ENCODE measurements at regions not wholly inside any gene's neighbourhood (a gene's known extent, or its start where the extent isn't known, plus 50 kb on each side); places are given as distances from the start of the nearest gene placed in this dataset.
"Not testable (repeated sequence)": the region's sequence is repeated elsewhere in the genome, so short reads cannot be mapped to it uniquely, and the experiment has no call there.

DNA sequence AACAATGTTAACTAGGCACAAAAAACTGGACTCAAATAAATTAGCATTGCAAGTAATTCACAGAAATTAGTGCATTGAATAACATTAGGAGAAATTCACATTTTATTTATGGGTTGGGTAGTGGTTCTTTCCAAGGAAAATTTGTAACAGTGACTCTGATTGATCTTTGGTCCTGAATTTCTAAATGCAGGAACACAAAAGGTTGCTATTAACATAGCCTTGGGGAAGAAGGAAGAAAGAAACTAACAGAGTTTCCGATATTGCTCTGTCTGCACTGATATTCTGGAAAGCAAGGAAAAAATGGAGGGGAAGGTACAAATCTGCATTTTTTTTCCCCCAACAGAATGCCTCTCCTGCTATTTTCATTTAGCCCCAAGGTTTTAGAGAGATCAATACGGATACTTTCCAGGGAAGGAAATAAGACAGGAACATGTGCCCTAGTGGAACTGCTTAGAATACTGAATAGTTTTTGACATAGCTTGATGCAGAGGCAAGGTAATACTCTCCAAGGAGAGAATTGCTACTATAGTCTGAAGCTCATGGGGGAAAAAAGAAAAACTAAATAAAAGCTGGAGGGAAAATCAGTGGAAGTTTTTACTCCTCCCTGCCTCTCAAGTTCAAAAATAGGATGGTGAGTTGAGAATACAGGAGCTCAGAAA lies 490.1 kb downstream of the RAPGEF2 start:
- no peak overlapping the region for H3K4me3 Mint-ChIP-seq (ENCODE audit: unreplicated experiment)
- Histone ChIP-seq H3K36me3 (ENCODE audit: control insufficient read depth, insufficient read depth, low read length) (no peaks in the 10 kb centered on the region), H3K27me3 (replicated peaks; ENCODE audit: control insufficient read depth, insufficient read depth, low read length) (no peaks in the 10 kb centered on the region), H3K4me3 (ENCODE audit: low read depth, low read length) (no peak overlapping the region), H3K4me1 (no peaks in the 10 kb centered on the region), H3K9me3 (no peaks in the 10 kb centered on the region)
- H3K36me3 Mint-ChIP-seq (ENCODE audit: insufficient read depth, unreplicated experiment): no peaks in the 10 kb centered on the region
- POLR2A ChIA-PET: no interaction called here
- TF ChIP-seq, protein P1, sequence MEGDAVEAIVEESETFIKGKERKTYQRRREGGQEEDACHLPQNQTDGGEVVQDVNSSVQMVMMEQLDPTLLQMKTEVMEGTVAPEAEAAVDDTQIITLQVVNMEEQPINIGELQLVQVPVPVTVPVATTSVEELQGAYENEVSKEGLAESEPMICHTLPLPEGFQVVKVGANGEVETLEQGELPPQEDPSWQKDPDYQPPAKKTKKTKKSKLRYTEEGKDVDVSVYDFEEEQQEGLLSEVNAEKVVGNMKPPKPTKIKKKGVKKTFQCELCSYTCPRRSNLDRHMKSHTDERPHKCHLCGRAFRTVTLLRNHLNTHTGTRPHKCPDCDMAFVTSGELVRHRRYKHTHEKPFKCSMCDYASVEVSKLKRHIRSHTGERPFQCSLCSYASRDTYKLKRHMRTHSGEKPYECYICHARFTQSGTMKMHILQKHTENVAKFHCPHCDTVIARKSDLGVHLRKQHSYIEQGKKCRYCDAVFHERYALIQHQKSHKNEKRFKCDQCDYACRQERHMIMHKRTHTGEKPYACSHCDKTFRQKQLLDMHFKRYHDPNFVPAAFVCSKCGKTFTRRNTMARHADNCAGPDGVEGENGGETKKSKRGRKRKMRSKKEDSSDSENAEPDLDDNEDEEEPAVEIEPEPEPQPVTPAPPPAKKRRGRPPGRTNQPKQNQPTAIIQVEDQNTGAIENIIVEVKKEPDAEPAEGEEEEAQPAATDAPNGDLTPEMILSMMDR (IDR thresholded peaks at IDR 0.05; ENCODE audit: insufficient read depth in 1 of 2, low read depth in 1 of 2, low read length in 1 of 2, severe bottlenecking in 1 of 2, unreplicated experiment in 1 of 2): no peak
- intact Hi-C loops (cut with micrococcal nuclease; ENCODE audit: unreplicated experiment): loop anchor here (5.0 kb wide), 1 partner anchor 106 kb away; no protein-coding TSS in a partner anchor
- no peaks in the 10 kb centered on the region for H3K27me3 Mint-ChIP-seq (ENCODE audit: insufficient read depth, unreplicated experiment)
- no TSS peak for BruUV-seq (replicated peaks)
- CTCF ChIA-PET: no interaction called here
- H3K27ac Mint-ChIP-seq (ENCODE audit: unreplicated experiment): no peak overlapping the region
- no peaks in the 10 kb centered on the region for H3K4me1 Mint-ChIP-seq (ENCODE audit: low read depth, unreplicated experiment)
- DNase-seq: no peak
- H3K9me3 Mint-ChIP-seq (ENCODE audit: unreplicated experiment): peaks cover under 1% of the 10 kb centered on the region

DNA sequence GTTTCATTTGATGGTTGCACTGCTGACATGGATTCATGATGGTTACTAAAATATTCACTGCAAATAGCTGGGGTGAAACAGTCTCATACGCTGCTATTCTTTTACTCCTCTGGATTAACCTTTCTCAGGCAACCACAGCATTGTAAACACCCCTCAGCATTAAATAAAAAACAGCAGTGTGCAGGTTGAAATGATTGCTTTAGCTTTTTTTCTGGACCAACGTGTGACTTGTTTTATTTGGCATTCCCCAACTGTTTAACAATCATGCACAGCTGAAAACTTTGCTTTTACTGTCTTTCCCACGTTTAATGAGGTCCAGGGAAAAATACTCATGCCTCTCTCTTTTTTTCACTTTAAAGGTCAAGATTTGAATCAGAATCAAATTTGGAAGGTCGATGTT lies 490.8 kb downstream of the RAPGEF2 start:
- Mint-ChIP-seq H3K4me1 (ENCODE audit: low read depth, unreplicated experiment) (no peaks in the 10 kb centered on the region), H3K27ac (ENCODE audit: unreplicated experiment) (no peak overlapping the region), H3K27me3 (ENCODE audit: insufficient read depth, unreplicated experiment) (no peaks in the 10 kb centered on the region), H3K9me3 (ENCODE audit: unreplicated experiment) (no peaks in the 10 kb centered on the region), H3K36me3 (ENCODE audit: insufficient read depth, unreplicated experiment) (no peaks in the 10 kb centered on the region), H3K4me3 (ENCODE audit: unreplicated experiment) (no peak overlapping the region)
- ChIA-PET POLR2A (no interaction called here), CTCF (no interaction called here)
- H3K4me1 ChIP-seq: no peaks in the 10 kb centered on the region
- intact Hi-C loops (cut with micrococcal nuclease; ENCODE audit: unreplicated experiment): loop anchor here (5.0 kb wide), 1 partner anchor 106 kb away; no protein-coding TSS in a partner anchor
- H3K36me3 ChIP-seq (ENCODE audit: control insufficient read depth, insufficient read depth, low read length): no peaks in the 10 kb centered on the region
- H3K4me3 ChIP-seq (ENCODE audit: low read depth, low read length): no peak overlapping the region
- TF ChIP-seq, protein P1 (IDR thresholded peaks at IDR 0.05; ENCODE audit: insufficient read depth in 1 of 2, low read depth in 1 of 2, low read length in 1 of 2, severe bottlenecking in 1 of 2, unreplicated experiment in 1 of 2): no peak
- no TSS peak for BruUV-seq (replicated peaks)
- H3K9me3 ChIP-seq: no peaks in the 10 kb centered on the region
- DNase-seq: no peak
- H3K27me3 ChIP-seq (replicated peaks; ENCODE audit: control insufficient read depth, insufficient read depth, low read length): no peaks in the 10 kb centered on the region

DNA sequence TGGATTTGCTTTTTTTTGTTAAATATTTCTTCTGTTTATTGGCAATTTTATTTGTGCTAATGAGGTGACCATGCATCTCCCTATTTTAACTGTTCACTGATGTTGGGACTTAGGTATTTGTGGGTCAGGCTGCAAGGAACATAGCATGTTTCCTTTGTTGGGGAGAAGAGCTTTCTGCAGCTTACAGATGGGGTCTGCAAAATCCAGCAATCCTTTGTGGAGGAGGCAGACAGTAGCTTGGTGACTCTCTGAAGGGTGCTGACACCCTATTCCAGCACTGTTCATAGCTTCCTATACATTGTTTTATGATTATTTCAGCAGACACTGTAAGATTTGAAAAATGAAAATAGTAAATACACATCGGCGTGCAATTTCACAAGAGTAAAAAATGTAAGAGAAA lies 491.7 kb downstream of the RAPGEF2 start:
- H3K36me3 ChIP-seq (ENCODE audit: control insufficient read depth, insufficient read depth, low read length): no peaks in the 10 kb centered on the region
- Mint-ChIP-seq H3K4me3 (ENCODE audit: unreplicated experiment) (no peak overlapping the region), H3K9me3 (ENCODE audit: unreplicated experiment) (no peaks in the 10 kb centered on the region), H3K27me3 (ENCODE audit: insufficient read depth, unreplicated experiment) (no peaks in the 10 kb centered on the region), H3K36me3 (ENCODE audit: insufficient read depth, unreplicated experiment) (no peaks in the 10 kb centered on the region), H3K27ac (ENCODE audit: unreplicated experiment) (no peak overlapping the region), H3K4me1 (ENCODE audit: low read depth, unreplicated experiment) (no peaks in the 10 kb centered on the region)
- no peaks in the 10 kb centered on the region for H3K9me3 ChIP-seq
- intact Hi-C loops (cut with micrococcal nuclease; ENCODE audit: unreplicated experiment): loop anchor here (5.0 kb wide), 1 partner anchor 107 kb away; no protein-coding TSS in a partner anchor
- H3K27me3 ChIP-seq (replicated peaks; ENCODE audit: control insufficient read depth, insufficient read depth, low read length): no peaks in the 10 kb centered on the region
- BruUV-seq (replicated peaks): no TSS peak
- H3K4me1 ChIP-seq: no peaks in the 10 kb centered on the region
- DNase-seq: no peak
- H3K4me3 ChIP-seq (ENCODE audit: low read depth, low read length): no peak overlapping the region
- ChIA-PET POLR2A (no interaction called here), CTCF (no interaction called here)
- TF ChIP-seq, protein P1 (IDR thresholded peaks at IDR 0.05; ENCODE audit: insufficient read depth in 1 of 2, low read depth in 1 of 2, low read length in 1 of 2, severe bottlenecking in 1 of 2, unreplicated experiment in 1 of 2): no peak

DNA sequence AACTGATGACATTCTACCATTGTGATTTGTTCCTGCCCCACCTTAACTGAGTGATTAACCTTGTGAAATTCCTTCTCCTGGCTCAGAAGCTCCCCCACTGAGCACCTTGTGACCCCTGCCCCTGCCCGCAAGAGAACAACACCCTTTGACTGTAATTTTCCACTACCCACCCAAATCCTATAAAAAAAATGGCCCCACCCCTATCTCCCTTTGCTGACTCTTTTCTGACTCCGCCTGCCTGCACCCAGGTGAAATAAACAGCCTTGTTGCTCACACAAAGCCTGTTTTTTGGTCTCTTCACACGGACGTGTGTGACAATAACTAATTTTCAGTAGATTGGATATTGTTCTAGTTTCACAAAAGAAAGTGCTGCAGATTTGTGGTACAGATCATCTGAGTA lies 492.2 kb downstream of the RAPGEF2 start:
- H3K27me3 ChIP-seq (replicated peaks; ENCODE audit: control insufficient read depth, insufficient read depth, low read length); H3K36me3 Mint-ChIP-seq (ENCODE audit: insufficient read depth, unreplicated experiment); intact Hi-C loops (cut with micrococcal nuclease; ENCODE audit: unreplicated experiment); H3K27me3 Mint-ChIP-seq (ENCODE audit: insufficient read depth, unreplicated experiment); DNase-seq; CTCF ChIA-PET; BruUV-seq (replicated peaks); H3K27ac Mint-ChIP-seq (ENCODE audit: unreplicated experiment); H3K4me3 ChIP-seq (ENCODE audit: low read depth, low read length); H3K9me3 Mint-ChIP-seq (ENCODE audit: unreplicated experiment); POLR2A ChIA-PET; H3K9me3 ChIP-seq; H3K4me1 ChIP-seq; H3K36me3 ChIP-seq (ENCODE audit: control insufficient read depth, insufficient read depth, low read length); H3K4me1 Mint-ChIP-seq (ENCODE audit: low read depth, unreplicated experiment); H3K4me3 Mint-ChIP-seq (ENCODE audit: unreplicated experiment): not testable (repeated sequence)

Data from Caco-2 (cell line).